ENCODE measurements at regions not wholly inside any gene's neighbourhood (a gene's known extent, or its start where the extent isn't known, plus 50 kb on each side); places are given as distances from the start of the nearest gene placed in this dataset.

DNA sequence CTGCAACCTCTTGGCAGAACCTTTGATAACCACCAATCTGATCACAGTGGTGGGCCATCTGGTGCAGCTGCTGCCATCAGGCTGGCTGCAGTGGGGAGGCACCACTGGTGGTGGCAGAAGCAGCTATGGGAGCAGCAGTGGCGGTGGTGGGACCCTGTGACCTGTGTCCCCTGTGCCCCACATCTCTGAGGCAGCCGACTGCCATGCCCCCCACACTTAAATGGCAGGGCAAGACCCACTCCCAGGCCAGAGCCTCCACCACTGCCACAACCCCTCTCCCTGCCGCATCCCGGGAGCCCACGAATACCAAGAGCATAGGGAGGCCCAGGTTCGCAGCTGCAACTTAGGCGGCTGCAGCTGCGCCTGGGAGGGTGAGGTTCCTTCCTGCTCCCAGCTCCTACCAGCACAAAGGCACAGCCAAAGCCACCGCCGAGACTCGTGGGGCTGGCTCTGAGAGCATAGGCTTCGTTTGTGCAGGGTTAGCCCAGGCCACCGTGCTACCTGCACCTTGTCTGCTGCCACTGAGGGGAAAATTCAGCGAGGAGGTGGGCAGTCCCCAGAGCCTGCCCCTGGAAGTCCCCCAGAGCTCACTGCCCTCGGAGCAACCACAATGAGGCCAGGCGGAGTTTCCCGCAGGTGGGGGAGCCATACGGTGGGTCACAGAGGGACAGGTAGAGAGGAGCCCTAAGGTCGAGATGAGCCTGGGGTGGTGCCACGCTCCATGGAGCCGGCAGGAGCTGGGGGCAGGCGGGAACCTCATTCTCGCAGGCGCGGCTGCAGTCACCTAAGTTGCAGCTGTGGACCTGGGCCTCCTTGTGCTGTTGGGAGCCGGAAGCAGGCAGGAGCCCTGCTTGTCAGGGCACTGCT, 518.7 kb downstream of the RWDD3 start:
- H3K36me3 ChIP-seq (ENCODE audit: insufficient read depth, low read length), result no peaks in the 10 kb centered on the region
- no peak overlapping the region for H2AFZ ChIP-seq (ENCODE audit: low read length)
- no peaks in the 10 kb centered on the region for H3K9me3 ChIP-seq (ENCODE audit: low read depth, low read length)
- no peaks in the 10 kb centered on the region for H3K27me3 ChIP-seq (ENCODE audit: insufficient read depth, low read length)
- no peaks in the 10 kb centered on the region for H4K20me1 ChIP-seq (ENCODE audit: insufficient read depth, low read length)
- TF ChIP-seq, protein P1, sequence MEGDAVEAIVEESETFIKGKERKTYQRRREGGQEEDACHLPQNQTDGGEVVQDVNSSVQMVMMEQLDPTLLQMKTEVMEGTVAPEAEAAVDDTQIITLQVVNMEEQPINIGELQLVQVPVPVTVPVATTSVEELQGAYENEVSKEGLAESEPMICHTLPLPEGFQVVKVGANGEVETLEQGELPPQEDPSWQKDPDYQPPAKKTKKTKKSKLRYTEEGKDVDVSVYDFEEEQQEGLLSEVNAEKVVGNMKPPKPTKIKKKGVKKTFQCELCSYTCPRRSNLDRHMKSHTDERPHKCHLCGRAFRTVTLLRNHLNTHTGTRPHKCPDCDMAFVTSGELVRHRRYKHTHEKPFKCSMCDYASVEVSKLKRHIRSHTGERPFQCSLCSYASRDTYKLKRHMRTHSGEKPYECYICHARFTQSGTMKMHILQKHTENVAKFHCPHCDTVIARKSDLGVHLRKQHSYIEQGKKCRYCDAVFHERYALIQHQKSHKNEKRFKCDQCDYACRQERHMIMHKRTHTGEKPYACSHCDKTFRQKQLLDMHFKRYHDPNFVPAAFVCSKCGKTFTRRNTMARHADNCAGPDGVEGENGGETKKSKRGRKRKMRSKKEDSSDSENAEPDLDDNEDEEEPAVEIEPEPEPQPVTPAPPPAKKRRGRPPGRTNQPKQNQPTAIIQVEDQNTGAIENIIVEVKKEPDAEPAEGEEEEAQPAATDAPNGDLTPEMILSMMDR (IDR thresholded peaks at IDR 0.05; ENCODE audit: extremely low read depth, low read depth, low read length), result no peak
- H3K4me3 ChIP-seq (ENCODE audit: insufficient read depth, low read length), result no peak overlapping the region
- H3K79me2 ChIP-seq (ENCODE audit: insufficient read depth, low read length), result no peaks in the 10 kb centered on the region
- no peak overlapping the region for H3K27ac ChIP-seq (ENCODE audit: low read depth, low read length)
- DNase-seq (ENCODE audit: insufficient read length, low spot score, missing footprints), result peak; percentile 48
- no peak overlapping the region for H3K4me2 ChIP-seq (ENCODE audit: insufficient read depth, low read length)
- H3K4me1 ChIP-seq (ENCODE audit: insufficient read depth, low read length), result no peaks in the 10 kb centered on the region

DNA sequence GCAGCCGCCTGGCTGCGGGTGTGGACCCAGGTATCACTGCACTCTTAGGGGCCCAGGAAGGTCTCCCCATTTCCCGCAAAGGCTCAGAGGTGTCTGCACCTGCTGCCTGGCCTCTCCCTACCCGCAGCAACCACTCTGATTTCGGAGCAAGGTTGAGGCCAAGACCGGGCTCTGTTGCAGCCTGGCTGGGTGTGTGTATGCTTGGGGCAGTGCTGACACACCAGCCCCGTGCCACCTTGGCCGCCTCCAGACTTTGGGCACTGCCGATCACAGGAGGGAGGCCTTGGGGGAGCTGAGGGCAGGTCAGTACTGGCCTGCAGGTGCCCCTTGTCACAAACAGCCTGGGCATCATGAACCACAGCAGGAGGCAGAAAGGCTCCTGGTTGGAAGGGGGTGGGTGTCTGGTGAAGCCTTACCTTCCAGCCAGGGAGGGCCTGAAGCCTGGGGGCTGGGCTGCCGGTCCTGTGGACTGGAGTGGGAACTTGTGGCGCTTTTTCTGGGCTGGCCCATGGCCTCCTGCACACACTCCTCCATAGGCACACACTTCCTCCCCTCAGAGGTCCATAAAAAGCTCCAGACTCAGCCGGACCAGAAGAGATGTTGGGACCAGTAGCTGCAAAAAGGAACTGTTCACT, 519.5 kb downstream of the RWDD3 start:
- H3K36me3 ChIP-seq (ENCODE audit: insufficient read depth, low read length), result no peaks in the 10 kb centered on the region
- no peak overlapping the region for H3K4me3 ChIP-seq (ENCODE audit: insufficient read depth, low read length)
- no peaks in the 10 kb centered on the region for H3K27me3 ChIP-seq (ENCODE audit: insufficient read depth, low read length)
- TF ChIP-seq, protein P1 (IDR thresholded peaks at IDR 0.05; ENCODE audit: extremely low read depth, low read depth, low read length), result no peak
- no peak overlapping the region for H3K4me2 ChIP-seq (ENCODE audit: insufficient read depth, low read length)
- no peaks in the 10 kb centered on the region for H3K9me3 ChIP-seq (ENCODE audit: low read depth, low read length)
- H3K27ac ChIP-seq (ENCODE audit: low read depth, low read length), result no peak overlapping the region
- DNase-seq (ENCODE audit: insufficient read length, low spot score, missing footprints), result peak; percentile 13
- H2AFZ ChIP-seq (ENCODE audit: low read length), result no peak overlapping the region
- no peaks in the 10 kb centered on the region for H3K79me2 ChIP-seq (ENCODE audit: insufficient read depth, low read length)
- no peaks in the 10 kb centered on the region for H3K4me1 ChIP-seq (ENCODE audit: insufficient read depth, low read length)
- H4K20me1 ChIP-seq (ENCODE audit: insufficient read depth, low read length), result no peaks in the 10 kb centered on the region

DNA sequence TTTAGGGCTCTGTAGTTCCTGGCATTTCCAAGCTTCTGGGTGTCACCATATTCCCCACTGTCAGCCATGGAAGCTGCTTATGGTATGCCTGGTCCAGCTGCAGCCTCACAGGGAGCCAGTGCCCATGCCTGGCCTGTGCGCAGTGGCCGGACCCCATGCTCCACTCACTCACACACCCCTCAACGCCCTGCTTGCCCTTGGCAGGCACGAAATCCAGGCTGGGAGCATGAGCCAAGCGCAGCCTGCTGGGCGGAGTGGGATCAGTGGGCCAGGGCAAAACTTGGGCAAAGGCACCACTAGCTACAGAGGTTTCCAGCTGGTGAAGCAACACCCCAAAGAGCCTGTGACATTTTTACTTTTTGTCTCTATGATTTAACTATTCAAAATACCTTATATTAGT, 520.4 kb downstream of the RWDD3 start:
- Histone ChIP-seq H4K20me1 (ENCODE audit: insufficient read depth, low read length) (no peaks in the 10 kb centered on the region), H3K4me1 (ENCODE audit: insufficient read depth, low read length) (no peaks in the 10 kb centered on the region), H3K79me2 (ENCODE audit: insufficient read depth, low read length) (no peaks in the 10 kb centered on the region), H3K9me3 (ENCODE audit: low read depth, low read length) (no peaks in the 10 kb centered on the region), H3K27ac (ENCODE audit: low read depth, low read length) (no peak overlapping the region), H3K36me3 (ENCODE audit: insufficient read depth, low read length) (no peaks in the 10 kb centered on the region), H3K27me3 (ENCODE audit: insufficient read depth, low read length) (no peaks in the 10 kb centered on the region), H3K4me3 (ENCODE audit: insufficient read depth, low read length) (no peak overlapping the region), H3K4me2 (ENCODE audit: insufficient read depth, low read length) (no peak overlapping the region), H2AFZ (ENCODE audit: low read length) (no peak overlapping the region)
- TF ChIP-seq, protein P1 (IDR thresholded peaks at IDR 0.05; ENCODE audit: extremely low read depth, low read depth, low read length), result no peak
- DNase-seq (ENCODE audit: insufficient read length, low spot score, missing footprints), result no peak

DNA sequence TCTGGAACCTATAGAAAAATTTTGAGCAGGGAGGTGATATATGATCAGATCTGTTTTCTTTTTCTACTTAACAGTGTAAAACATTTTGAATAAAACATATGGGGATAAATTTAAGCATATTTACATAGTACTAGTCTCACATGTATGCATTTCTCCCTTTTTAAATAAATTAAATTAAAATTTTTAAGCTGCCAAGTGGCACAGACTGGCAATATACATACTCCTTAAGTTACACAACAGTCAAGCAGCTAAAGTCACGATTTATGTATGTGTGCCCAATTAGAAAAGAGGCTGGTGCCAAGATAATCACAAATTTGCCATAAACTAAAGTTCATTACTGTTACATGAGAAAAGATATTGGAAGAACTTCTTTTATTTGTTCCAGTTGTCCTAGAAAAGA, 532.0 kb downstream of the RWDD3 start:
- Histone ChIP-seq H2AFZ (ENCODE audit: low read length) (no peak overlapping the region), H3K4me2 (ENCODE audit: insufficient read depth, low read length) (no peak overlapping the region), H3K4me3 (ENCODE audit: insufficient read depth, low read length) (no peak overlapping the region), H3K27ac (ENCODE audit: low read depth, low read length) (no peak overlapping the region), H3K27me3 (ENCODE audit: insufficient read depth, low read length) (no peaks in the 10 kb centered on the region), H3K36me3 (ENCODE audit: insufficient read depth, low read length) (no peaks in the 10 kb centered on the region), H3K79me2 (ENCODE audit: insufficient read depth, low read length) (no peaks in the 10 kb centered on the region), H3K4me1 (ENCODE audit: insufficient read depth, low read length) (no peaks in the 10 kb centered on the region), H4K20me1 (ENCODE audit: insufficient read depth, low read length) (no peaks in the 10 kb centered on the region), H3K9me3 (ENCODE audit: low read depth, low read length) (no peaks in the 10 kb centered on the region)
- TF ChIP-seq, protein P1 (IDR thresholded peaks at IDR 0.05; ENCODE audit: extremely low read depth, low read depth, low read length), result no peak
- DNase-seq (ENCODE audit: insufficient read length, low spot score, missing footprints), result no peak
